B cell (primary cell): ENCODE measurements at regions not wholly inside any gene's neighbourhood (a gene's known extent, or its start where the extent isn't known, plus 50 kb on each side); places are given as distances from the start of the nearest gene placed in this dataset.

Experiments used
- ATAC-seq: fragments of 200-7000 bp; cut with Tn5 transposase; one replicate; pipeline ENCODE4 v1.10.0; 2021; ENCODE audit warnings: low read depth, mild to moderate bottlenecking, moderate number of reproducible peaks, moderate library complexity
- CTCF ChIA-PET: fragments of 350-600 bp; sonication (Branson Sonifier 250); formaldehyde crosslinking; loops from one replicate; lab custom pipeline; 2021; ENCODE audit warnings: antibody characterized with exemption, inconsistent platforms; lab: Charles Lee
- POLR2A ChIA-PET: fragments of 350-600 bp; sonication (Branson Sonifier 250); formaldehyde crosslinking; loops from one replicate; lab custom pipeline; 2021; ENCODE audit warnings: antibody characterized with exemption; lab: Charles Lee
- DNase-seq: peaks from one replicate; pipeline ENCODE4 v3.0.0; 2013
- H2AFZ ChIP-seq: 2 replicates; pipeline ENCODE4 v1.6.1; 2012; ENCODE audit warnings: mild to moderate bottlenecking, low read depth, low read length; ENCODE audit not compliant: insufficient read depth, poor library complexity, severe bottlenecking
- H3K27ac ChIP-seq, 2 donors: 1 replicate in 1 of 2; 2 replicates in 1 of 2; pipeline ENCODE4 v1.5.1; 2012 to 2013; ENCODE audit warnings: low read length in 2 of 2, mild to moderate bottlenecking in 2 of 2, moderate library complexity in 1 of 2
- H3K27me3 ChIP-seq, 4 experiments: fragments of 200-600 bp in 1 of 4; sonication (generic) in 1 of 4; replicated peaks in 1 of 4; 1 replicate in 2 of 4; 2 replicates in 2 of 4; pipeline versions ENCODE4 v1.6.1 to v1.7.0; 2013 to 2016; ENCODE audit warnings: low read length in 3 of 4, mild to moderate bottlenecking in 2 of 4, mixed read lengths in 1 of 4, moderate library complexity in 1 of 4; ENCODE audit not compliant: insufficient read depth in 4 of 4, control insufficient read depth in 3 of 4; ENCODE audit errors: control extremely low read depth in 1 of 4
- H3K36me3 ChIP-seq, 2 experiments: replicated peaks in 1 of 2; 1 replicate in 1 of 2; 2 replicates in 1 of 2; pipeline versions ENCODE4 v1.6.1 to v1.7.1; 2013; ENCODE audit warnings: low read length in 1 of 2; ENCODE audit not compliant: insufficient read depth in 2 of 2, control insufficient read depth in 1 of 2; ENCODE audit errors: control extremely low read depth in 1 of 2, extremely low read depth in 1 of 2
- H3K4me1 ChIP-seq, 2 donors: fragments of 200-600 bp in 1 of 2; sonication (generic) in 1 of 2; 1 replicate in 1 of 2; 2 replicates in 1 of 2; pipeline versions ENCODE4 v1.5.1 to v1.6.1; 2013 to 2017; ENCODE audit warnings: low read length in 2 of 2; ENCODE audit not compliant: control insufficient read depth in 2 of 2, insufficient read depth in 2 of 2
- H3K4me2 ChIP-seq: replicated peaks from 2 replicates; pipeline ENCODE3; 2012; ENCODE audit warnings: mild to moderate bottlenecking, low read depth, low read length; ENCODE audit not compliant: poor library complexity, severe bottlenecking
- H3K4me3 ChIP-seq, 5 experiments: fragments of 200-600 bp in 1 of 5; sonication (generic) in 1 of 5; 1 replicate in 3 of 5; 2 replicates in 2 of 5; pipeline versions ENCODE4 v1.5.1 to v1.7.0; 2011 to 2016; ENCODE audit warnings: low read length in 4 of 5, mild to moderate bottlenecking in 4 of 5, low read depth in 2 of 5, control low read depth in 1 of 5, moderate library complexity in 1 of 5; ENCODE audit not compliant: insufficient read depth in 1 of 5; ENCODE audit errors: control extremely low read depth in 1 of 5, extremely low read depth in 1 of 5
- H3K79me2 ChIP-seq: fragments of 200-600 bp; sonication (generic); one replicate; pipeline ENCODE4 v1.6.0; 2016; ENCODE audit warnings: low read length; ENCODE audit not compliant: control insufficient read depth, insufficient read depth
- H3K9ac ChIP-seq: fragments of 200-600 bp; sonication (generic); 2 replicates; pipeline ENCODE4 v1.6.1; 2017; ENCODE audit warnings: mild to moderate bottlenecking, low read length, moderate library complexity
- H3K9me3 ChIP-seq, 3 donors: one replicate each; pipeline versions ENCODE4 v1.6.1 to v1.7.1; 2013; ENCODE audit warnings: low read length in 2 of 3; ENCODE audit not compliant: control insufficient read depth in 2 of 3, insufficient read depth in 1 of 3; ENCODE audit errors: control extremely low read depth in 1 of 3
- H4K20me1 ChIP-seq: 2 replicates; pipeline ENCODE4 v1.6.0; 2012; ENCODE audit warnings: mild to moderate bottlenecking, low read length; ENCODE audit not compliant: insufficient read depth, control insufficient read depth, poor library complexity, severe bottlenecking
- H3K27ac Mint-ChIP-seq: one replicate; pipeline ENCODE4 v1.8.0; 2021; ENCODE audit warnings: mixed read lengths
- H3K27me3 Mint-ChIP-seq: one replicate; pipeline ENCODE4 v1.8.0; 2021; ENCODE audit warnings: mixed read lengths
- H3K4me1 Mint-ChIP-seq: one replicate; pipeline ENCODE4 v1.8.0; 2021; ENCODE audit warnings: mixed read lengths
- H3K4me3 Mint-ChIP-seq: one replicate; pipeline ENCODE4 v1.8.0; 2021; ENCODE audit warnings: mixed read lengths
- H3K9me3 Mint-ChIP-seq: one replicate; pipeline ENCODE4 v1.8.0; 2022; ENCODE audit warnings: mixed read lengths; ENCODE audit not compliant: insufficient read depth
- EZH2 ChIP-seq: IDR thresholded peaks from 2 replicates; pipeline ENCODE4 v1.6.1; 2012; ENCODE audit warnings: borderline replicate concordance, low read depth, mild to moderate bottlenecking, moderate library complexity, low read length; ENCODE audit not compliant: insufficient read depth, poor library complexity, severe bottlenecking
- WGBS: methylation state at CpG from one replicate; pipeline ENCODE4 v1.1.5; 2013; ENCODE audit warnings: missing lambda C conversion rate; ENCODE audit not compliant: insufficient coverage; 5-methylcytosine and 5-hydroxymethylcytosine counted together
- intact Hi-C: fragments of 100-400 bp; cut with micrococcal nuclease; formaldehyde crosslinking; loops from one replicate; pipeline ENCODE4 v1.10.0; 2022
- TF ChIP-seq, protein P1 (sequence below): fragments of 200-600 bp; IDR thresholded peaks from one replicate; pipeline ENCODE4 v1.8.0; 2022; ENCODE audit warnings: antibody characterized with exemption, mild to moderate bottlenecking

DNA sequence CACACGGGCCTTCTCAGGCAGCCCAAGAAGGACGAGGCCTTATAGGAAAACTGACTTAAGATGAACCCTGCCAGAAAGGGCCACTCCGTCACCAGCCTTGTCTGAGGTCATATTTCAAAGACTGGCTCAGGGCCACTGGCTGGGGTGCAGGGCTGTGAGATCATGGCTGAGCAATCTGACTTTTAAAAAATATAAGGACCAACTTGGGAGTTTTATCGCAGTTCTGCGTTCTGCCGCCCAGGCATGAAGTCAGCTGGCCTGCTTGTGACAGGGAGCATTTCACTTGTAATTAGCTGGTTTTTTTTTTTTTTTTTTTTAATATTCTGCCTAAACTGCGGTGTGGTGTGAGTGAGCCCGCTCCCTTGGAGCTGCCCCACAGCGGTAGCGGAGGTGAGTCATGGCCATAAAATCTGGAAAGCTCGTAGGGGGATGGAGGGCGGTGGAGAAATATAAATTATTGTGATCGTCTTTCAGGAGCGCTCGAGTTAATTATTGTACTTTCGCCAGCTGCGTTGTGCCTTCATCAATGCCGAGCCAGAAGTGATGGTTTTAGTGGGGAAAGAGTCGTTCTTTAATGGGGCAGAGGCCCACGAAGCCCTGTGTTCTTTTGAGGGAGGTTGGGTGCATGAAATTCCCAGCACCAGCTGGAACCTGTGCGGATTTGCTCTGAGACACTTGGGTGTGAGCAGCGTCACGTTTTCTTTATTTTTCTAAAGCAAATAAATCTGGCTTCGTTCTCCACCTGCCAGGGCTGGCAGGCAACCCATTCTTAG, 231.9 kb downstream of the C12orf75 start:
- DNase-seq, result no peak
- no peaks in the 10 kb centered on the region for H4K20me1 ChIP-seq
- H3K9ac ChIP-seq, result no peak overlapping the region
- TF ChIP-seq, protein P1, sequence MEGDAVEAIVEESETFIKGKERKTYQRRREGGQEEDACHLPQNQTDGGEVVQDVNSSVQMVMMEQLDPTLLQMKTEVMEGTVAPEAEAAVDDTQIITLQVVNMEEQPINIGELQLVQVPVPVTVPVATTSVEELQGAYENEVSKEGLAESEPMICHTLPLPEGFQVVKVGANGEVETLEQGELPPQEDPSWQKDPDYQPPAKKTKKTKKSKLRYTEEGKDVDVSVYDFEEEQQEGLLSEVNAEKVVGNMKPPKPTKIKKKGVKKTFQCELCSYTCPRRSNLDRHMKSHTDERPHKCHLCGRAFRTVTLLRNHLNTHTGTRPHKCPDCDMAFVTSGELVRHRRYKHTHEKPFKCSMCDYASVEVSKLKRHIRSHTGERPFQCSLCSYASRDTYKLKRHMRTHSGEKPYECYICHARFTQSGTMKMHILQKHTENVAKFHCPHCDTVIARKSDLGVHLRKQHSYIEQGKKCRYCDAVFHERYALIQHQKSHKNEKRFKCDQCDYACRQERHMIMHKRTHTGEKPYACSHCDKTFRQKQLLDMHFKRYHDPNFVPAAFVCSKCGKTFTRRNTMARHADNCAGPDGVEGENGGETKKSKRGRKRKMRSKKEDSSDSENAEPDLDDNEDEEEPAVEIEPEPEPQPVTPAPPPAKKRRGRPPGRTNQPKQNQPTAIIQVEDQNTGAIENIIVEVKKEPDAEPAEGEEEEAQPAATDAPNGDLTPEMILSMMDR, result no peak
- no peak for TF ChIP-seq EZH2
- H3K27ac Mint-ChIP-seq, result no peak overlapping the region
- no peaks in the 10 kb centered on the region for H3K9me3 ChIP-seq
- CTCF ChIA-PET, result no interaction called here
- 89% methylated on average over 18 of the region's 24 CpGs for WGBS
- peaks cover 10% of the 10 kb centered on the region for H3K27me3 Mint-ChIP-seq
- intact Hi-C loops, result no loop called here
- H3K4me2 ChIP-seq, result no peak overlapping the region
- no peaks in the 10 kb centered on the region for H3K4me1 ChIP-seq
- H3K27me3 ChIP-seq, result peaks cover 0 to 4% (median 0%) of the 10 kb centered on the region in 4 experiments
- H3K36me3 ChIP-seq, result no peaks in the 10 kb centered on the region
- H3K4me1 Mint-ChIP-seq, result no peaks in the 10 kb centered on the region
- no peak overlapping the region for H3K27ac ChIP-seq
- no peaks in the 10 kb centered on the region for H3K9me3 Mint-ChIP-seq
- H3K4me3 ChIP-seq, result no peak overlapping the region
- no peak overlapping the region for H3K4me3 Mint-ChIP-seq
- H2AFZ ChIP-seq, result no peak overlapping the region
- POLR2A ChIA-PET, result no interaction called here
- H3K79me2 ChIP-seq, result no peaks in the 10 kb centered on the region
- no peak for ATAC-seq

DNA sequence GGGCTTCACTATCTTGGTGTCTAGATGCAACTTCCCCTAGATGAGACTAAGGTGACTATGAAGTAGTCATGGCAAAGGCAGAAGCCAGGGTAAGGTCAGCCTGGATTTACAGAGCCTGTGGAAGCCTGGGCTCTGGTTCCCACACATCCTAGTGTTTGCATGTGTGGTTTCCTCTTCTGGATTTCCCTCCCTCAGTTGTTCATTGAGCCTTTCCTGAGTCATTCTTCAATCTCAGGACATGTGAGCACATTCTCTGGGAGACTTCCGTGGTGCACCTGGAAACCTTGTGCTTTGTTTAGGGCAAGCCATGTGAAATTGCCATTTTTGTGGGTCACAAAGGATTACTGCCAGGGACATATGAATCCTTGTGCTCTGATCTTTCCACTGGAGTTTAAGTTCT, 236.6 kb downstream of the C12orf75 start:
- no peak overlapping the region for H3K4me3 ChIP-seq
- H3K27me3 ChIP-seq, result no peaks in the 10 kb centered on the region
- ChIA-PET CTCF (no interaction called here), POLR2A (no interaction called here)
- no peak overlapping the region for H3K9ac ChIP-seq
- no peaks in the 10 kb centered on the region for H3K79me2 ChIP-seq
- ATAC-seq (no peak), DNase-seq (no peak)
- intact Hi-C loops, result no loop called here
- H4K20me1 ChIP-seq, result no peaks in the 10 kb centered on the region
- H3K4me2 ChIP-seq, result no peak overlapping the region
- no peak overlapping the region for H3K27ac ChIP-seq
- no peaks in the 10 kb centered on the region for H3K9me3 ChIP-seq
- H2AFZ ChIP-seq, result no peak overlapping the region
- 73% methylated on average over 1 of the region's 1 CpG for WGBS
- no peak for TF ChIP-seq EZH2
- TF ChIP-seq, protein P1, result no peak
- H3K36me3 ChIP-seq, result no peaks in the 10 kb centered on the region
- Mint-ChIP-seq H3K27ac (no peak overlapping the region), H3K9me3 (no peaks in the 10 kb centered on the region), H3K4me1 (no peaks in the 10 kb centered on the region), H3K4me3 (no peak overlapping the region), H3K27me3 (peaks cover 12% of the 10 kb centered on the region)
- no peaks in the 10 kb centered on the region for H3K4me1 ChIP-seq
